ENCODE measurements at regions not wholly inside any gene's neighbourhood (a gene's known extent, or its start where the extent isn't known, plus 50 kb on each side); places are given as distances from the start of the nearest gene placed in this dataset.
"Not testable (repeated sequence)": the region's sequence is repeated elsewhere in the genome, so short reads cannot be mapped to it uniquely, and the experiment has no call there.

GRCh38 chr2:52017646-52018235 lies 985.8 kb upstream of the NRXN1 start:
- Mint-ChIP-seq H3K4me3 (ENCODE audit: unreplicated experiment) (no peak overlapping the region), H3K4me1 (ENCODE audit: unreplicated experiment) (no peaks in the 10 kb centered on the region), H3K27ac (ENCODE audit: unreplicated experiment) (no peak overlapping the region), H3K36me3 (ENCODE audit: unreplicated experiment) (no peaks in the 10 kb centered on the region), H3K9me3 (ENCODE audit: unreplicated experiment) (no peaks in the 10 kb centered on the region), H3K27me3 (ENCODE audit: unreplicated experiment) (peaks cover 2% of the 10 kb centered on the region)
- TF ChIP-seq CTCF (IDR thresholded peaks at IDR 0.05): no peak
- no peak for DNase-seq (ENCODE audit: extremely low spot score, unreplicated experiment)

GRCh38 chr2:52006821-52007366 lies 975.0 kb upstream of the NRXN1 start:
- H3K4me1 Mint-ChIP-seq (ENCODE audit: unreplicated experiment); H3K27me3 Mint-ChIP-seq (ENCODE audit: unreplicated experiment); DNase-seq (ENCODE audit: extremely low spot score, unreplicated experiment); H3K36me3 Mint-ChIP-seq (ENCODE audit: unreplicated experiment); H3K27ac Mint-ChIP-seq (ENCODE audit: unreplicated experiment); H3K4me3 Mint-ChIP-seq (ENCODE audit: unreplicated experiment): not testable (repeated sequence)
- peaks cover 12% of the 10 kb centered on the region for H3K9me3 Mint-ChIP-seq (ENCODE audit: unreplicated experiment)

- H3K9me3 Mint-ChIP-seq (ENCODE audit: unreplicated experiment): peaks cover 22% of the 10 kb centered on the region
- DNase-seq (ENCODE audit: extremely low spot score, unreplicated experiment): no peak
- no peak overlapping the region for H3K27ac Mint-ChIP-seq (ENCODE audit: unreplicated experiment)
- no peaks in the 10 kb centered on the region for H3K36me3 Mint-ChIP-seq (ENCODE audit: unreplicated experiment)
- TF ChIP-seq CTCF (IDR thresholded peaks at IDR 0.05): no peak
- peaks cover 19% of the 10 kb centered on the region for H3K4me1 Mint-ChIP-seq (ENCODE audit: unreplicated experiment)
- no peaks in the 10 kb centered on the region for H3K27me3 Mint-ChIP-seq (ENCODE audit: unreplicated experiment)
- no peak overlapping the region for H3K4me3 Mint-ChIP-seq (ENCODE audit: unreplicated experiment)
Measured at GRCh38 chr2:52000151-52000855, 968.4 kb upstream of the NRXN1 start.

GRCh38 chr2:51998890-51999289 lies 967.0 kb upstream of the NRXN1 start:
- Mint-ChIP-seq H3K4me3 (ENCODE audit: unreplicated experiment) (no peak overlapping the region), H3K36me3 (ENCODE audit: unreplicated experiment) (no peaks in the 10 kb centered on the region), H3K27me3 (ENCODE audit: unreplicated experiment) (no peaks in the 10 kb centered on the region), H3K9me3 (ENCODE audit: unreplicated experiment) (peaks cover 27% of the 10 kb centered on the region), H3K27ac (ENCODE audit: unreplicated experiment) (no peak overlapping the region), H3K4me1 (ENCODE audit: unreplicated experiment) (peaks cover 25% of the 10 kb centered on the region)
- no peak for DNase-seq (ENCODE audit: extremely low spot score, unreplicated experiment)
- no peak for TF ChIP-seq CTCF (IDR thresholded peaks at IDR 0.05)

GRCh38 chr2:51997571-51997970 lies 965.6 kb upstream of the NRXN1 start:
- Mint-ChIP-seq H3K9me3 (ENCODE audit: unreplicated experiment) (peaks cover 27% of the 10 kb centered on the region), H3K36me3 (ENCODE audit: unreplicated experiment) (no peaks in the 10 kb centered on the region), H3K4me3 (ENCODE audit: unreplicated experiment) (no peak overlapping the region), H3K27ac (ENCODE audit: unreplicated experiment) (no peak overlapping the region), H3K4me1 (ENCODE audit: unreplicated experiment) (peaks cover 25% of the 10 kb centered on the region), H3K27me3 (ENCODE audit: unreplicated experiment) (no peaks in the 10 kb centered on the region)
- TF ChIP-seq CTCF (IDR thresholded peaks at IDR 0.05): no peak
- no peak for DNase-seq (ENCODE audit: extremely low spot score, unreplicated experiment)
